AG09319 (cell line): ENCODE measurements at regions not wholly inside any gene's neighbourhood (a gene's known extent, or its start where the extent isn't known, plus 50 kb on each side); places are given as distances from the start of the nearest gene placed in this dataset.

Experiments used
- DNase-seq: peaks from one replicate; pipeline ENCODE4 v3.0.0-alpha.2; 2010; ENCODE audit warnings: low read depth; ENCODE audit errors: extremely low read depth
- CTCF ChIP-seq: IDR thresholded peaks from 2 replicates; pipeline ENCODE4 v1.5.1; 2011; ENCODE audit warnings: low read depth, mild to moderate bottlenecking, inconsistent platforms, low read length, moderate library complexity

- no peak for DNase-seq
- TF ChIP-seq CTCF, result no peak
Measured at GRCh38 chr11:109765709-109766311, 327.4 kb upstream of the ZC3H12C start.

DNA sequence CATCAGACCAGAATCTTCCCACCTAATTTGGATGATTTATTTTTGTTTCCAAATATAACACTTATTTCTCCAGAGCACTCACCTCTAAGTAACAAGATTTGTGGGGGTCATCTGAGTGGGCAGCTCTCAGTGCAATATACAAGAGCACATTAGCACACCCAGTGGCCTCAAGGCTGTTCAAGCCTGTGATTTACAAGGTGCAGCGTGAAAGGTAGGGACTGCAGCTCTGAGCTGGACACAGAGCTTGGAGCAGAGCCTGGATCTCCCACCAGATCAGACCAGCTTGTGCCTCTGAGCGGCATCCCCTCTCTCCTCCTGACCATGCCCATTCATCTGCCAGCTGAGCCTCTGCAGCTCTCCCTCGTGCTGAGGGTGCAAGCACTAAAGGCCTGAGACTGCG is 323.3 kb upstream of the ZC3H12C start:
- DNase-seq, result no peak
- TF ChIP-seq CTCF, result no peak

DNA sequence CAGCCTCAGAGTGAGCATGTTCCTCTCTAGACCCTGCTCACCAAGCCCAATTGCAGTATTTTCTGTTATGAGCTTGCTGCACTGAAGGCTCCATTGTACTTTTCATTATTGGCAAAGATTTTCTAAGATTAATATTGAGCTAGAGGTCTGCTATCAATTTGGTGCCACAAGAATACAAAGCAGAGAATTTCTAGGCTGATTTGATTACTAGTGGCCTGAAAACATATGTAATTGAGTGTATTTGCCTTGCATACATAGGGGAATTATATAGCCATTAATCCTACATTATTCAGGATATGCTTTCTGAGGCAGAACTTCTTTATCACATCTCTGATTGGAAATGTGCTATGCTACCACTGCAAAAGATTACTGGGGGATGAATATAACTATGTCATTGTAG is 322.9 kb upstream of the ZC3H12C start:
- no peak for TF ChIP-seq CTCF

GRCh38 chr11:109772892-109773291 is 320.3 kb upstream of the ZC3H12C start:
- no peak for TF ChIP-seq CTCF
- no peak for DNase-seq

More for the DNA sequence above, 322.9 kb upstream of the ZC3H12C start:
- no peak for DNase-seq

DNA sequence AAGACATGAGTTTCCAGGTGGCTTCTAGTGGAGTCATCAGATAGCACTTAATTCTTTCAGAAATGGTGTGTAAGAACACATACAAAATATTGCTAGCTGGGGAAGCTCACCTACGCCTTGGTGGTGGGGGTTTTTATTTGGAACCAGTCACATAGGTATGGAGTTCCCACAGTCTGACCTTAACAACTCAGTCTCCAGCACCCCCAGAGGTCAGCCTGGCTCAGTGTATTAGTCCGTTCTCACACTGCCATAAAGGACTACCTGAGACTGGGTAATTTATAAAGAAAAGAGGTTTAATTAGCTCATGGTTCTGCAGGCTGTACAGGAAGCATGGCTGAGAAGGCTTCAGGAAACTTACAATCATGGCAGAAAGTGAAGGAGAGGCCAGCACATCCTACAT is 317.5 kb upstream of the ZC3H12C start:
- no peak for DNase-seq
- TF ChIP-seq CTCF, result no peak

DNA sequence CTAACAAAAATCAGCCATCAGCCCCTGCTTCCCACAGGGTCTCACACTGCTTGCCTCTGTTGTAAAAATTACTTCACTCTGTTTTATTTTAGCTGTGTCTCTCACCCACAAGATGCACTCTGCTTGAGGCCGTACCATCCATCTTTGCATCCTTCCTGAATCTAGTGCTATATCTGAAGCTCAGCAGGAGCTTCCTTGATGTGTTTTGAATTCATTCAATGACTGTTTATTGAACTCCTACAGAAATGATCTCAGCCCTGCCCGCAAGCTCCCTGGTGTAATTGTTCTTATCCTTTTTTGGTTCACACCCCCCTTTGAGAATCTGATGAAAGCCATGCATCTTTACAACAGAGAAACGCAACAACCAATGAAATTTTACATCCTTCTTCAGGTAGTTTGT is 310.2 kb upstream of the ZC3H12C start:
- TF ChIP-seq CTCF, result no peak
- no peak for DNase-seq

DNA sequence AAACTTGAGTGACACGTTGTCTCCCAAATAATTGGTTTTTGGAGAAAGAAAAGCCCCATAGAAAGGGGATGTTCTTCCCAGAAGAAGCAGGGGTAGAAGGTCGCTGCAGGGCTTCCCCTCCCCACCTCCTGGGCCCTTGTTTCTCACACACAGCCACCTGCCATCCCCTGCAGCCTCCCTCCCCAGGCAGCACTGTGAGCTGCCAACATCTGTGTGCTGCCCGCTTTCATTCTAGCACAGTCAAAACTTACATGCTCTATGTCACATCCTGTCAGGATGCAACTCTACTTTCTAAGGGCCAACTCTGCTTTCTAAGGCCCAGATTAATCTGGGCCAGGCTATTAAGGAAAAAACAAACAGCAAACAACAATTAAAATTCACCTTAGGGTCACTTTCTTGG is 309.4 kb upstream of the ZC3H12C start:
- no peak for DNase-seq
- no peak for TF ChIP-seq CTCF
